ENCODE measurements at regions not wholly inside any gene's neighbourhood (a gene's known extent, or its start where the extent isn't known, plus 50 kb on each side); places are given as distances from the start of the nearest gene placed in this dataset.

GRCh38 chr16:63453261-63453660 is 1417.0 kb upstream of the CDH8 start:
- ChIA-PET POLR2A (no interaction called here), CTCF (no interaction called here)
- Histone ChIP-seq H3K9me3 (ENCODE audit: control insufficient read depth, insufficient read depth, low read depth, low read length) (no peaks in the 10 kb centered on the region), H3K4me3 (ENCODE audit: low read depth in 2 of 2, low read length in 2 of 2) (no peak overlapping the region), H3K27me3 (ENCODE audit: control insufficient read depth, insufficient read depth, low read length) (no peaks in the 10 kb centered on the region), H3K27ac (ENCODE audit: low read length) (no peak overlapping the region), H3K4me1 (ENCODE audit: control insufficient read depth, insufficient read depth, low read length) (no peaks in the 10 kb centered on the region), H3K36me3 (ENCODE audit: control insufficient read depth, insufficient read depth, low read length) (no peaks in the 10 kb centered on the region)
- ATAC-seq (no peak), DNase-seq (ENCODE audit: low read depth, low spot score) (no peak)
- intact Hi-C loops (cut with micrococcal nuclease; ENCODE audit: unreplicated experiment) (no loop called here), in situ Hi-C loops (cut with HindIII; ENCODE audit: low pct_unique_long_range_greater_than_20kb, low sequenced_read_pairs) (no loop called here)
- TF ChIP-seq REST (IDR thresholded peaks at IDR 0.05; ENCODE audit: insufficient read depth in 1 of 2, low read depth in 2 of 2, low read length in 1 of 2) (no peak), TCF7L2 (IDR thresholded peaks at IDR 0.05; ENCODE audit: low read depth, low read length) (no peak), CTCF (IDR thresholded peaks at IDR 0.05) (no peak), POLR2AphosphoS5 (IDR thresholded peaks at IDR 0.05; ENCODE audit: low read depth, low read length) (no peak), SIN3A (IDR thresholded peaks at IDR 0.05; ENCODE audit: borderline replicate concordance, insufficient read depth, low read depth, low read length) (no peak)
- no TSS peak for BruUV-seq (replicated peaks)

GRCh38 chr16:63447121-63447520 is 1410.9 kb upstream of the CDH8 start:
- TF ChIP-seq SIN3A (IDR thresholded peaks at IDR 0.05; ENCODE audit: borderline replicate concordance, insufficient read depth, low read depth, low read length) (no peak), TCF7L2 (IDR thresholded peaks at IDR 0.05; ENCODE audit: low read depth, low read length) (no peak)
- H3K4me1 ChIP-seq (ENCODE audit: control insufficient read depth, insufficient read depth, low read length): no peaks in the 10 kb centered on the region
- in situ Hi-C loops (cut with HindIII; ENCODE audit: low pct_unique_long_range_greater_than_20kb, low sequenced_read_pairs) (no loop called here), intact Hi-C loops (cut with micrococcal nuclease; ENCODE audit: unreplicated experiment) (no loop called here)
- no peaks in the 10 kb centered on the region for H3K36me3 ChIP-seq (ENCODE audit: control insufficient read depth, insufficient read depth, low read length)
- H3K4me3 ChIP-seq (ENCODE audit: low read depth in 2 of 2, low read length in 2 of 2): no peak overlapping the region
- DNase-seq (ENCODE audit: low read depth, low spot score) (no peak), ATAC-seq (no peak)
- H3K27ac ChIP-seq (ENCODE audit: low read length): no peak overlapping the region
- ChIA-PET POLR2A (no interaction called here), CTCF (no interaction called here)
- no TSS peak for BruUV-seq (replicated peaks)
- no peaks in the 10 kb centered on the region for H3K9me3 ChIP-seq (ENCODE audit: control insufficient read depth, insufficient read depth, low read depth, low read length)
- no peaks in the 10 kb centered on the region for H3K27me3 ChIP-seq (ENCODE audit: control insufficient read depth, insufficient read depth, low read length)

- intact Hi-C loops (cut with micrococcal nuclease; ENCODE audit: unreplicated experiment): no loop called here
- H3K27me3 ChIP-seq (ENCODE audit: control insufficient read depth, insufficient read depth, low read length): no peaks in the 10 kb centered on the region
- no peak for DNase-seq (ENCODE audit: low read depth, low spot score)
These were observed 1406.0 kb upstream of the CDH8 start for GRCh38 chr16:63442246-63442645.

More at GRCh38 chr16:63442246-63442645, 1406.0 kb upstream of the CDH8 start:
- Histone ChIP-seq H3K4me1 (ENCODE audit: control insufficient read depth, insufficient read depth, low read length) (no peaks in the 10 kb centered on the region), H3K4me3 (ENCODE audit: low read depth in 2 of 2, low read length in 2 of 2) (no peak overlapping the region), H3K36me3 (ENCODE audit: control insufficient read depth, insufficient read depth, low read length) (no peaks in the 10 kb centered on the region), H3K9me3 (ENCODE audit: control insufficient read depth, insufficient read depth, low read depth, low read length) (no peaks in the 10 kb centered on the region), H3K27ac (ENCODE audit: low read length) (no peak overlapping the region)
- CTCF ChIA-PET: no interaction called here
- in situ Hi-C loops (cut with HindIII; ENCODE audit: low pct_unique_long_range_greater_than_20kb, low sequenced_read_pairs): no loop called here
- POLR2A ChIA-PET: no interaction called here
- no TSS peak for BruUV-seq (replicated peaks)
- no peak for ATAC-seq
- TF ChIP-seq SIN3A (IDR thresholded peaks at IDR 0.05; ENCODE audit: borderline replicate concordance, insufficient read depth, low read depth, low read length) (no peak), TCF7L2 (IDR thresholded peaks at IDR 0.05; ENCODE audit: low read depth, low read length) (no peak), CTCF (IDR thresholded peaks at IDR 0.05) (no peak), POLR2AphosphoS5 (IDR thresholded peaks at IDR 0.05; ENCODE audit: low read depth, low read length) (no peak), REST (IDR thresholded peaks at IDR 0.05; ENCODE audit: insufficient read depth in 1 of 2, low read depth in 2 of 2, low read length in 1 of 2) (no peak)
